ENCODE measurements at regions not wholly inside any gene's neighbourhood (a gene's known extent, or its start where the extent isn't known, plus 50 kb on each side); places are given as distances from the start of the nearest gene placed in this dataset.

GRCh38 chr16:22663389-22664064 is 150.4 kb upstream of the HS3ST2 start:
- no peak for TF ChIP-seq CTCF (IDR thresholded peaks at IDR 0.05; ENCODE audit: insufficient read depth, low read length, poor library complexity, severe bottlenecking)

GRCh38 chr16:22664132-22664531 is 149.8 kb upstream of the HS3ST2 start:
- no peak overlapping the region for H3K4me3 ChIP-seq (replicated peaks; ENCODE audit: low read depth, low read length)
- no peaks in the 10 kb centered on the region for H3K36me3 ChIP-seq (ENCODE audit: control insufficient read depth, insufficient read depth, low read length)
- TF ChIP-seq CTCF (IDR thresholded peaks at IDR 0.05; ENCODE audit: insufficient read depth, low read length, poor library complexity, severe bottlenecking): no peak
- H3K27me3 ChIP-seq (replicated peaks; ENCODE audit: control insufficient read depth, insufficient read depth, low read length): peaks cover 3% of the 10 kb centered on the region; the same call in 1 of the 2 replicates
- DNase-seq (ENCODE audit: extremely low read depth, insufficient read length): no peak

More at GRCh38 chr16:22663389-22664064, 150.4 kb upstream of the HS3ST2 start:
- no peak overlapping the region for H3K4me3 ChIP-seq (replicated peaks; ENCODE audit: low read depth, low read length)
- no peaks in the 10 kb centered on the region for H3K36me3 ChIP-seq (ENCODE audit: control insufficient read depth, insufficient read depth, low read length)
- DNase-seq (ENCODE audit: extremely low read depth, insufficient read length): no peak
- H3K27me3 ChIP-seq (replicated peaks; ENCODE audit: control insufficient read depth, insufficient read depth, low read length): peaks cover 3% of the 10 kb centered on the region; the same call in 1 of the 2 replicates

GRCh38 chr16:22664561-22664997 is 149.4 kb upstream of the HS3ST2 start:
- TF ChIP-seq CTCF (IDR thresholded peaks at IDR 0.05; ENCODE audit: insufficient read depth, low read length, poor library complexity, severe bottlenecking): no peak
- no peak overlapping the region for H3K4me3 ChIP-seq (replicated peaks; ENCODE audit: low read depth, low read length)
- H3K36me3 ChIP-seq (ENCODE audit: control insufficient read depth, insufficient read depth, low read length): no peaks in the 10 kb centered on the region
- no peak for DNase-seq (ENCODE audit: extremely low read depth, insufficient read length)
- H3K27me3 ChIP-seq (replicated peaks; ENCODE audit: control insufficient read depth, insufficient read depth, low read length): peaks cover 3% of the 10 kb centered on the region; the same call in 1 of the 2 replicates

- peaks cover 3% of the 10 kb centered on the region; the same call in 1 of the 2 replicates for H3K27me3 ChIP-seq (replicated peaks; ENCODE audit: control insufficient read depth, insufficient read depth, low read length)
- no peak for DNase-seq (ENCODE audit: extremely low read depth, insufficient read length)
- TF ChIP-seq CTCF (IDR thresholded peaks at IDR 0.05; ENCODE audit: insufficient read depth, low read length, poor library complexity, severe bottlenecking): no peak
- H3K4me3 ChIP-seq (replicated peaks; ENCODE audit: low read depth, low read length): no peak overlapping the region
- no peaks in the 10 kb centered on the region for H3K36me3 ChIP-seq (ENCODE audit: control insufficient read depth, insufficient read depth, low read length)
Observed at GRCh38 chr16:22665048-22665797, 148.7 kb upstream of the HS3ST2 start.

GRCh38 chr16:22665803-22666202 is 148.2 kb upstream of the HS3ST2 start:
- DNase-seq (ENCODE audit: extremely low read depth, insufficient read length): no peak
- no peak for TF ChIP-seq CTCF (IDR thresholded peaks at IDR 0.05; ENCODE audit: insufficient read depth, low read length, poor library complexity, severe bottlenecking)
- peaks cover 3% of the 10 kb centered on the region; the same call in 1 of the 2 replicates for H3K27me3 ChIP-seq (replicated peaks; ENCODE audit: control insufficient read depth, insufficient read depth, low read length)
- no peak overlapping the region for H3K4me3 ChIP-seq (replicated peaks; ENCODE audit: low read depth, low read length)
- no peaks in the 10 kb centered on the region for H3K36me3 ChIP-seq (ENCODE audit: control insufficient read depth, insufficient read depth, low read length)

All from GM06990 (cell line).